SK-N-SH treated with all-trans-retinoic acid at 6 μM for 48 hours (cell line): ENCODE measurements at regions not wholly inside any gene's neighbourhood (a gene's known extent, or its start where the extent isn't known, plus 50 kb on each side); places are given as distances from the start of the nearest gene placed in this dataset.

Experiments
- ATAC-seq: fragments of 200-7000 bp; cut with Tn5 transposase; 3 replicates; pipeline ENCODE4 v1.9.1; 2020; ENCODE audit warnings: mild to moderate bottlenecking, moderate library complexity
- ARNTL ChIP-seq: fragments of 450-650 bp; formaldehyde crosslinking; IDR thresholded peaks from 2 replicates; pipeline ENCODE4 v1.5.0; 2020; ENCODE audit warnings: low read depth, mild to moderate bottlenecking, moderate library complexity, borderline replicate concordance
- BACH2 ChIP-seq: fragments of 250-450 bp; sonication (Bioruptor Pico); IDR thresholded peaks from 2 replicates; pipeline ENCODE4 v1.9.0; 2021; ENCODE audit warnings: mild to moderate bottlenecking, borderline replicate concordance
- CSDC2 ChIP-seq: fragments of 250-450 bp; sonication (Bioruptor Pico); IDR thresholded peaks from 2 replicates; pipeline ENCODE4 v1.5.0; 2020; ENCODE audit warnings: mild to moderate bottlenecking, moderate library complexity
- ESRRG ChIP-seq: fragments of 250-450 bp; sonication (Bioruptor Pico); IDR thresholded peaks from 2 replicates; pipeline ENCODE4 v1.6.1; 2021; ENCODE audit warnings: mild to moderate bottlenecking
- GLIS3 ChIP-seq: fragments of 250-450 bp; sonication (Bioruptor Pico); IDR thresholded peaks from 2 replicates; pipeline ENCODE4 v1.5.0; 2020; ENCODE audit warnings: mild to moderate bottlenecking, moderate library complexity
- ISL1 ChIP-seq: fragments of 250-450 bp; sonication (Bioruptor Pico); IDR thresholded peaks from 2 replicates; pipeline ENCODE4 v2.1.2; 2022; ENCODE audit warnings: mild to moderate bottlenecking, moderate library complexity
- OSR1 ChIP-seq: fragments of 250-450 bp; sonication (Bioruptor Pico); IDR thresholded peaks from 2 replicates; pipeline ENCODE4 v1.8.0; 2022; ENCODE audit warnings: moderate library complexity, mild to moderate bottlenecking, inconsistent platforms
- PPARA ChIP-seq: fragments of 250-450 bp; sonication (Bioruptor Pico); IDR thresholded peaks from 2 replicates; pipeline ENCODE4 v1.5.0; 2020; ENCODE audit warnings: mild to moderate bottlenecking, borderline replicate concordance
- RARB ChIP-seq: fragments of 250-450 bp; sonication (Bioruptor Pico); IDR thresholded peaks from 2 replicates; pipeline ENCODE4 v1.8.0; 2021; ENCODE audit warnings: mild to moderate bottlenecking, moderate library complexity
- SNAI2 ChIP-seq: fragments of 250-450 bp; sonication (Bioruptor Pico); IDR thresholded peaks from 2 replicates; pipeline ENCODE4 v1.5.0; 2020; ENCODE audit warnings: mild to moderate bottlenecking, moderate library complexity
- TCF4 ChIP-seq: fragments of 250-450 bp; sonication (Bioruptor Pico); IDR thresholded peaks from 2 replicates; pipeline ENCODE4 v1.8.0; 2021; ENCODE audit warnings: mild to moderate bottlenecking, moderate library complexity, borderline replicate concordance
- TOX ChIP-seq: fragments of 250-450 bp; sonication (Bioruptor Pico); IDR thresholded peaks from 2 replicates; pipeline ENCODE4 v1.8.0; 2021; ENCODE audit warnings: mild to moderate bottlenecking, moderate library complexity, borderline replicate concordance
- ZC3H10 ChIP-seq: fragments of 250-450 bp; sonication (Bioruptor Pico); IDR thresholded peaks from 2 replicates; pipeline ENCODE4 v1.5.1; 2021; ENCODE audit warnings: mild to moderate bottlenecking, moderate library complexity
- ZFP3 ChIP-seq: fragments of 250-450 bp; sonication (Bioruptor Pico); IDR thresholded peaks from 2 replicates; pipeline ENCODE4 v1.5.0; 2020; ENCODE audit warnings: mild to moderate bottlenecking, moderate library complexity
- ZFP30 ChIP-seq: fragments of 450-650 bp; formaldehyde crosslinking; IDR thresholded peaks from 2 replicates; pipeline ENCODE4 v1.5.0; 2022; ENCODE audit warnings: mild to moderate bottlenecking, moderate library complexity
- ZNF565 ChIP-seq: fragments of 450-650 bp; formaldehyde crosslinking; conservative IDR thresholded peaks from 2 replicates; pipeline ENCODE4 v1.5.0; 2020; ENCODE audit warnings: low read depth, mild to moderate bottlenecking, moderate library complexity
- ZNF70 ChIP-seq: fragments of 450-650 bp; formaldehyde crosslinking; IDR thresholded peaks from 2 replicates; pipeline ENCODE4 v1.5.0; 2020; ENCODE audit warnings: mild to moderate bottlenecking, moderate library complexity
- ZNF8 ChIP-seq: fragments of 450-650 bp; formaldehyde crosslinking; IDR thresholded peaks from 2 replicates; pipeline ENCODE4 v1.5.0; 2020; ENCODE audit warnings: mild to moderate bottlenecking, moderate library complexity
- TF ChIP-seq, protein P1 (sequence below): fragments of 250-450 bp; sonication (Bioruptor Pico); IDR thresholded peaks from 2 replicates; pipeline ENCODE4 v1.8.0; 2020; ENCODE audit warnings: mild to moderate bottlenecking, moderate library complexity, borderline replicate concordance
- TF ChIP-seq, protein P2 (sequence below): fragments of 250-450 bp; sonication (Bioruptor Pico); IDR thresholded peaks from 2 replicates; pipeline ENCODE4 v1.5.1; 2020; ENCODE audit warnings: low read depth, mild to moderate bottlenecking, moderate library complexity
- TF ChIP-seq, protein P3 (sequence below): fragments of 250-450 bp; sonication (Bioruptor Pico); IDR thresholded peaks from 2 replicates; pipeline ENCODE4 v1.5.1; 2021; ENCODE audit warnings: mild to moderate bottlenecking, moderate library complexity
- TF ChIP-seq, protein P4 (sequence below): fragments of 250-450 bp; sonication (Bioruptor Pico); IDR thresholded peaks from 2 replicates; pipeline ENCODE4 v1.8.0; 2021; ENCODE audit warnings: low read depth, mild to moderate bottlenecking, moderate library complexity, borderline replicate concordance
- TF ChIP-seq, protein P5 (sequence below): fragments of 250-450 bp; sonication (Bioruptor Pico); IDR thresholded peaks from 2 replicates; pipeline ENCODE4 v1.5.0; 2020; ENCODE audit warnings: mild to moderate bottlenecking, moderate library complexity

DNA sequence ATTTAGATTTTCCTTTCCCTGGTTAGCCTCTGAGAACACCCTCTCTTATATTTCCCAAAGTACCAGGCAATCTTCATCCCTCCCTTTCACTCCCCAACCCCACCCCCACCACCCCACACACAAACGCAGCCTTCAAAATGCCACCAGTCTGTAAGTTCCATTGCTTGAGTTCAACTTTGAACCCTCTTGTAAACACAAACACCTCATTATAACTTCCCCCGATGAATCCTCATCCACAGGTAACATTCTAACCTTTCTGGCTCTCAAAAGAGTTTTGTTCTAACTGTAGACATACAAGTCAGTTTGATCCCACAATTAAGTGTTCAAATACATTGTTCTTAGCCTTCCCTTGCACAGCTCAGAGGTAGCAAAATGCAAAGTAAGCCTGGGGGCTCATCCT is 199.4 kb upstream of the FOXN3 start (continued):
- no peak for TF ChIP-seq GLIS3 (CRISPR knock-in tag)
- TF ChIP-seq SNAI2, result no peak
- TF ChIP-seq OSR1 (CRISPR knock-in tag), result no peak

DNA sequence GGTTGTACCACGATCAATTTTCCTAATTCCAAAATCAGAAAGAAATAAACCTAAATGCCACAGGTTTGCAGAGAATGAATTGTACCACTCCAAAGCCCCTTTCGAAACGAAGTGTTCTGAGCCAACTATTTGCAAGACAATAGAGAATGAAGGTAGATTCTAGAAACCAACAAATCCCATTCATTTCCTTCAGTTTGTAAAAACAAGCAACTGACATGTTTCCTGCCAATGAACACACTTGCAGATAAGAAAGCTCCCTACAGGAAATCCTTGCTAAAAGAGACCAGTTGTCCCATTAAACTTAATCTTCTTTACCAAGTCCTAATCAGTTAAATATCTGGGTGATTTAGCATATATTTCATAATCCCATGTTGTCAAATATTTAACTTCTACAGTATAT is 198.4 kb upstream of the FOXN3 start:
- no peak for TF ChIP-seq PPARA (CRISPR knock-in tag)
- no peak for TF ChIP-seq BACH2 (CRISPR knock-in tag)
- TF ChIP-seq ZNF70 (CRISPR knock-in tag), result no peak
- no peak for TF ChIP-seq ZC3H10 (CRISPR knock-in tag)
- no peak for TF ChIP-seq CSDC2
- no peak for TF ChIP-seq ZNF565 (CRISPR knock-in tag)
- TF ChIP-seq ZFP3 (CRISPR knock-in tag), result no peak
- TF ChIP-seq OSR1 (CRISPR knock-in tag), result no peak
- TF ChIP-seq TOX (CRISPR knock-in tag), result no peak
- TF ChIP-seq, protein P1, sequence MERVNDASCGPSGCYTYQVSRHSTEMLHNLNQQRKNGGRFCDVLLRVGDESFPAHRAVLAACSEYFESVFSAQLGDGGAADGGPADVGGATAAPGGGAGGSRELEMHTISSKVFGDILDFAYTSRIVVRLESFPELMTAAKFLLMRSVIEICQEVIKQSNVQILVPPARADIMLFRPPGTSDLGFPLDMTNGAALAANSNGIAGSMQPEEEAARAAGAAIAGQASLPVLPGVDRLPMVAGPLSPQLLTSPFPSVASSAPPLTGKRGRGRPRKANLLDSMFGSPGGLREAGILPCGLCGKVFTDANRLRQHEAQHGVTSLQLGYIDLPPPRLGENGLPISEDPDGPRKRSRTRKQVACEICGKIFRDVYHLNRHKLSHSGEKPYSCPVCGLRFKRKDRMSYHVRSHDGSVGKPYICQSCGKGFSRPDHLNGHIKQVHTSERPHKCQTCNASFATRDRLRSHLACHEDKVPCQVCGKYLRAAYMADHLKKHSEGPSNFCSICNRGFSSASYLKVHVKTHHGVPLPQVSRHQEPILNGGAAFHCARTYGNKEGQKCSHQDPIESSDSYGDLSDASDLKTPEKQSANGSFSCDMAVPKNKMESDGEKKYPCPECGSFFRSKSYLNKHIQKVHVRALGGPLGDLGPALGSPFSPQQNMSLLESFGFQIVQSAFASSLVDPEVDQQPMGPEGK (CRISPR knock-in tag), result no peak
- TF ChIP-seq, protein P2, sequence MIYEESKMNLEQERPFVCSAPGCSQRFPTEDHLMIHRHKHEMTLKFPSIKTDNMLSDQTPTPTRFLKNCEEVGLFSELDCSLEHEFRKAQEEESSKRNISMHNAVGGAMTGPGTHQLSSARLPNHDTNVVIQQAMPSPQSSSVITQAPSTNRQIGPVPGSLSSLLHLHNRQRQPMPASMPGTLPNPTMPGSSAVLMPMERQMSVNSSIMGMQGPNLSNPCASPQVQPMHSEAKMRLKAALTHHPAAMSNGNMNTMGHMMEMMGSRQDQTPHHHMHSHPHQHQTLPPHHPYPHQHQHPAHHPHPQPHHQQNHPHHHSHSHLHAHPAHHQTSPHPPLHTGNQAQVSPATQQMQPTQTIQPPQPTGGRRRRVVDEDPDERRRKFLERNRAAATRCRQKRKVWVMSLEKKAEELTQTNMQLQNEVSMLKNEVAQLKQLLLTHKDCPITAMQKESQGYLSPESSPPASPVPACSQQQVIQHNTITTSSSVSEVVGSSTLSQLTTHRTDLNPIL (CRISPR knock-in tag), result no peak
- no peak for TF ChIP-seq ESRRG (CRISPR knock-in tag)
- no peak for TF ChIP-seq ARNTL (CRISPR knock-in tag)
- TF ChIP-seq, protein P3, sequence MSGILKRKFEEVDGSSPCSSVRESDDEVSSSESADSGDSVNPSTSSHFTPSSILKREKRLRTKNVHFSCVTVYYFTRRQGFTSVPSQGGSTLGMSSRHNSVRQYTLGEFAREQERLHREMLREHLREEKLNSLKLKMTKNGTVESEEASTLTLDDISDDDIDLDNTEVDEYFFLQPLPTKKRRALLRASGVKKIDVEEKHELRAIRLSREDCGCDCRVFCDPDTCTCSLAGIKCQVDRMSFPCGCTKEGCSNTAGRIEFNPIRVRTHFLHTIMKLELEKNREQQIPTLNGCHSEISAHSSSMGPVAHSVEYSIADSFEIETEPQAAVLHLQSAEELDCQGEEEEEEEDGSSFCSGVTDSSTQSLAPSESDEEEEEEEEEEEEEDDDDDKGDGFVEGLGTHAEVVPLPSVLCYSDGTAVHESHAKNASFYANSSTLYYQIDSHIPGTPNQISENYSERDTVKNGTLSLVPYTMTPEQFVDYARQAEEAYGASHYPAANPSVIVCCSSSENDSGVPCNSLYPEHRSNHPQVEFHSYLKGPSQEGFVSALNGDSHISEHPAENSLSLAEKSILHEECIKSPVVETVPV (CRISPR knock-in tag), result no peak
- no peak for ATAC-seq

DNA sequence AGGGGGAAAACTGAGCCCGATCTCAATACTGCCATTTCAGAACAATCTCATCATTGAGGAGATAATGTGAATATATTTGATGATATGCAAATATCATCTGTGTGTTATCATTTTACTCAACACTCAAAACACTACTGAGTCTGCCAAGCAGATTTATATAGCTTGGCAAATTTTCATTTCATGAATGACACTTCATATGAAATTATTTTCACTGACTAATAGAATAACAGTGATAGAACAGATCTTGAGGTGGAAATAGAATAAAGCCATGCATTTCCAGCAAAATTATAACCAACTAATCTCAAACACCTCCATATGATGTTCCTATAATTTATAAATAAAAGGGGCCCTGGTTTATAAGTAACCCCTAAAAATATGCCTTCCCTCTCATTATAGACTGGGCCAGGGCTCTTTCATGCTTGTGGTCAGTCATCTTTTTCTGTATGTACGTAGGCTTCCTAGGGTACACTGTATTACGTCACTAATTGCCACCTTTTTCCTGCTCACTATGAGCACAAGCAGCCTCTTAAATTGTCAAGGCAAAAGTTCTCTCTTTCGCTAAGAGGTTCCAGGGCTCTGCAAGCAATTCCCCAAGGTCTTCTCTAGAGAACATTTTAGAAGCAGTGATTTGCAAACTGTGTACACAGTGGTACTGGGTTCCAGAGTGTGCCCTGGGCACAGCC is 197.1 kb upstream of the FOXN3 start:
- TF ChIP-seq, protein P4, sequence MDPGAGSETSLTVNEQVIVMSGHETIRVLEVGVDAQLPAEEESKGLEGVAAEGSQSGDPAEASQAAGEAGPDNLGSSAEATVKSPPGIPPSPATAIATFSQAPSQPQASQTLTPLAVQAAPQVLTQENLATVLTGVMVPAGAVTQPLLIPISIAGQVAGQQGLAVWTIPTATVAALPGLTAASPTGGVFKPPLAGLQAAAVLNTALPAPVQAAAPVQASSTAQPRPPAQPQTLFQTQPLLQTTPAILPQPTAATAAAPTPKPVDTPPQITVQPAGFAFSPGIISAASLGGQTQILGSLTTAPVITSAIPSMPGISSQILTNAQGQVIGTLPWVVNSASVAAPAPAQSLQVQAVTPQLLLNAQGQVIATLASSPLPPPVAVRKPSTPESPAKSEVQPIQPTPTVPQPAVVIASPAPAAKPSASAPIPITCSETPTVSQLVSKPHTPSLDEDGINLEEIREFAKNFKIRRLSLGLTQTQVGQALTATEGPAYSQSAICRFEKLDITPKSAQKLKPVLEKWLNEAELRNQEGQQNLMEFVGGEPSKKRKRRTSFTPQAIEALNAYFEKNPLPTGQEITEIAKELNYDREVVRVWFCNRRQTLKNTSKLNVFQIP (CRISPR knock-in tag), result no peak
- no peak for TF ChIP-seq BACH2 (CRISPR knock-in tag)
- TF ChIP-seq ZNF8 (CRISPR knock-in tag), result no peak
- no peak for TF ChIP-seq ZFP30 (CRISPR knock-in tag)
- TF ChIP-seq CSDC2, result no peak
- TF ChIP-seq, protein P1 (CRISPR knock-in tag), result no peak
- TF ChIP-seq OSR1 (CRISPR knock-in tag), result no peak
- no peak for TF ChIP-seq ZC3H10 (CRISPR knock-in tag)
- TF ChIP-seq, protein P5, sequence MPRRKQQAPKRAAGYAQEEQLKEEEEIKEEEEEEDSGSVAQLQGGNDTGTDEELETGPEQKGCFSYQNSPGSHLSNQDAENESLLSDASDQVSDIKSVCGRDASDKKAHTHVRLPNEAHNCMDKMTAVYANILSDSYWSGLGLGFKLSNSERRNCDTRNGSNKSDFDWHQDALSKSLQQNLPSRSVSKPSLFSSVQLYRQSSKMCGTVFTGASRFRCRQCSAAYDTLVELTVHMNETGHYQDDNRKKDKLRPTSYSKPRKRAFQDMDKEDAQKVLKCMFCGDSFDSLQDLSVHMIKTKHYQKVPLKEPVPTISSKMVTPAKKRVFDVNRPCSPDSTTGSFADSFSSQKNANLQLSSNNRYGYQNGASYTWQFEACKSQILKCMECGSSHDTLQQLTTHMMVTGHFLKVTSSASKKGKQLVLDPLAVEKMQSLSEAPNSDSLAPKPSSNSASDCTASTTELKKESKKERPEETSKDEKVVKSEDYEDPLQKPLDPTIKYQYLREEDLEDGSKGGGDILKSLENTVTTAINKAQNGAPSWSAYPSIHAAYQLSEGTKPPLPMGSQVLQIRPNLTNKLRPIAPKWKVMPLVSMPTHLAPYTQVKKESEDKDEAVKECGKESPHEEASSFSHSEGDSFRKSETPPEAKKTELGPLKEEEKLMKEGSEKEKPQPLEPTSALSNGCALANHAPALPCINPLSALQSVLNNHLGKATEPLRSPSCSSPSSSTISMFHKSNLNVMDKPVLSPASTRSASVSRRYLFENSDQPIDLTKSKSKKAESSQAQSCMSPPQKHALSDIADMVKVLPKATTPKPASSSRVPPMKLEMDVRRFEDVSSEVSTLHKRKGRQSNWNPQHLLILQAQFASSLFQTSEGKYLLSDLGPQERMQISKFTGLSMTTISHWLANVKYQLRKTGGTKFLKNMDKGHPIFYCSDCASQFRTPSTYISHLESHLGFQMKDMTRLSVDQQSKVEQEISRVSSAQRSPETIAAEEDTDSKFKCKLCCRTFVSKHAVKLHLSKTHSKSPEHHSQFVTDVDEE, result no peak
- no peak for TF ChIP-seq RARB (CRISPR knock-in tag)
- TF ChIP-seq, protein P3 (CRISPR knock-in tag), result no peak
- no peak for TF ChIP-seq TOX (CRISPR knock-in tag)
- TF ChIP-seq GLIS3 (CRISPR knock-in tag), result no peak
- no peak for TF ChIP-seq ISL1 (CRISPR knock-in tag)
- no peak for TF ChIP-seq ZNF70 (CRISPR knock-in tag)
- no peak for TF ChIP-seq SNAI2
- TF ChIP-seq PPARA (CRISPR knock-in tag), result no peak
- TF ChIP-seq TCF4 (CRISPR knock-in tag), result no peak
- no peak for ATAC-seq
